ENCODE measurements at regions not wholly inside any gene's neighbourhood (a gene's known extent, or its start where the extent isn't known, plus 50 kb on each side); places are given as distances from the start of the nearest gene placed in this dataset.
"Not testable (repeated sequence)": the region's sequence is repeated elsewhere in the genome, so short reads cannot be mapped to it uniquely, and the experiment has no call there.

- H3K4me1 ChIP-seq (ENCODE audit: control insufficient read depth in 3 of 3, insufficient read depth in 3 of 3, low read length in 3 of 3): no peaks in the 10 kb centered on the region
- H3K36me3 ChIP-seq (ENCODE audit: control insufficient read depth in 3 of 3, insufficient read depth in 3 of 3, low read length in 3 of 3): no peaks in the 10 kb centered on the region
- no peaks in the 10 kb centered on the region for H3K27me3 ChIP-seq (ENCODE audit: control insufficient read depth in 3 of 3, insufficient read depth in 3 of 3, low read length in 3 of 3)
- H3K4me3 ChIP-seq (ENCODE audit: low read length in 3 of 3): no peak overlapping the region
- H3K27ac ChIP-seq (ENCODE audit: low read depth, low read length): no peak overlapping the region
- H3K9me3 ChIP-seq (ENCODE audit: control insufficient read depth in 3 of 3, low read length in 3 of 3): no peaks in the 10 kb centered on the region
- no peak overlapping the region for H3K9ac ChIP-seq (ENCODE audit: low read depth in 1 of 3, low read length in 3 of 3)
Measured at GRCh38 chr19:28555317-28555716, 657.6 kb downstream of the UQCRFS1 start.

DNA sequence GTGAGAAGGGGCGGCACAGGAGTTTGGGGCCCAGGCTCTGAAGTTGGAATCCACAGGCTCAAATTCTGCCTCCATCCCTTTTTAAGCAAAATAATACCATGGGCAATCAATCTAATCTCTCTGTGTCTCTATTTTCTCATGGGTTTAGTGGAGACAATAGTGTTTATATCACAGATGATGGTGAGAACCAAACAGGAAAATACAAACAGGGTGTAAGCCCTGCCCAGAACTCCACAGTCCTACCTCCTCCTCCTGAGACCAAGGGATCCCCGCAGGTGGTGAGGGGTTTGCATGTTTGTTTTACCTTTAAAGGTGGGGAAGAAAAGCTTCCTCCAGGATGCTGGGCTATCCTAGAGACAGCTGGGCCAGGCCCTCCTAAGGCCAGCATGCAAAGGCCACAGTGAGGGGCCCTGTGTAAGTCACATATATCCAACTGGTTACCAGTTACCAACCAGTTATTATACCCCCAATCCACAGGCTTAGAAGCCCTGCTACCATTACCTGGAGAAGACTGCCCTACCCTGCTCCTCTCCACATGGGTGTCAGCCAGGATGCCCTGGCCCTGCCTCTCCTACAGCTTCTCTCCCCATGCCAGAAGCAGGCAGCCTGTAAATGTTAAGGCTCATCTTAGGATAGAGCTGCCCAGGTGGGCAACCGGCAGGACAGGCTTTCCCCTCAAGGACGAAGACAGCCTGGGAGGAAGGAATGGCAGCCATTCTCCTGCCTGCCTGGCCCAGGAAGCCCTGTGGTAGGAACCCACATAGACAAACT lies 658.4 kb downstream of the UQCRFS1 start:
- H3K9ac ChIP-seq (ENCODE audit: low read depth in 1 of 3, low read length in 3 of 3): no peak overlapping the region
- H3K4me3 ChIP-seq (ENCODE audit: low read length in 3 of 3): no peak overlapping the region
- no peaks in the 10 kb centered on the region for H3K4me1 ChIP-seq (ENCODE audit: control insufficient read depth in 3 of 3, insufficient read depth in 3 of 3, low read length in 3 of 3)
- H3K36me3 ChIP-seq (ENCODE audit: control insufficient read depth in 3 of 3, insufficient read depth in 3 of 3, low read length in 3 of 3): no peaks in the 10 kb centered on the region
- H3K27me3 ChIP-seq (ENCODE audit: control insufficient read depth in 3 of 3, insufficient read depth in 3 of 3, low read length in 3 of 3): no peaks in the 10 kb centered on the region
- no peaks in the 10 kb centered on the region for H3K9me3 ChIP-seq (ENCODE audit: control insufficient read depth in 3 of 3, low read length in 3 of 3)
- H3K27ac ChIP-seq (ENCODE audit: low read depth, low read length): no peak overlapping the region

DNA sequence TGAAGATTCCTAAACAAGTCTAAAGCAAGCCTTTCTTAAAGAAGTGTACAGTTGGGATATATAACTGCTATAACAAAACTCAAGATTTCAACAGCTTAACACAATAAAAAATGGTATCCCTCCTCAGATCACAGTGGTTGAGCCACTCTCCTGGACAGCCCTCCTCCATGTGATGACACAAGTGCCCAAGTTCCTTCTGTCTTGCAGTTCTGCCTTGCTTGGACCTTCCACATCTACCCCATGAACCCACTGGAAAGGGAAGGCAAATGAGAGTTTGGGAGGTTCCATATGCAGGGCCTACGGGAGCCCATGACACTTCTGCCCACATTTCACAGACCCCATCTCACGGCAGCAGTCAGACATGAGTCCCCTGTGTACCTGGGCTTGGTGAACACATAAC lies 659.2 kb downstream of the UQCRFS1 start:
- Histone ChIP-seq H3K9me3 (ENCODE audit: control insufficient read depth in 3 of 3, low read length in 3 of 3) (no peaks in the 10 kb centered on the region), H3K4me1 (ENCODE audit: control insufficient read depth in 3 of 3, insufficient read depth in 3 of 3, low read length in 3 of 3) (no peaks in the 10 kb centered on the region), H3K27me3 (ENCODE audit: control insufficient read depth in 3 of 3, insufficient read depth in 3 of 3, low read length in 3 of 3) (no peaks in the 10 kb centered on the region), H3K4me3 (ENCODE audit: low read length in 3 of 3) (no peak overlapping the region), H3K36me3 (ENCODE audit: control insufficient read depth in 3 of 3, insufficient read depth in 3 of 3, low read length in 3 of 3) (no peaks in the 10 kb centered on the region), H3K9ac (ENCODE audit: low read depth in 1 of 3, low read length in 3 of 3) (no peak overlapping the region), H3K27ac (ENCODE audit: low read depth, low read length) (no peak overlapping the region)

- Histone ChIP-seq H3K27me3 (ENCODE audit: control insufficient read depth in 3 of 3, insufficient read depth in 3 of 3, low read length in 3 of 3) (no peaks in the 10 kb centered on the region), H3K4me1 (ENCODE audit: control insufficient read depth in 3 of 3, insufficient read depth in 3 of 3, low read length in 3 of 3) (no peaks in the 10 kb centered on the region), H3K36me3 (ENCODE audit: control insufficient read depth in 3 of 3, insufficient read depth in 3 of 3, low read length in 3 of 3) (no peaks in the 10 kb centered on the region), H3K4me3 (ENCODE audit: low read length in 3 of 3) (no peak overlapping the region), H3K9ac (ENCODE audit: low read depth in 1 of 3, low read length in 3 of 3) (no peak overlapping the region), H3K9me3 (ENCODE audit: control insufficient read depth in 3 of 3, low read length in 3 of 3) (no peaks in the 10 kb centered on the region), H3K27ac (ENCODE audit: low read depth, low read length) (no peak overlapping the region)
Measured at GRCh38 chr19:28553005-28553404, 659.9 kb downstream of the UQCRFS1 start.

DNA sequence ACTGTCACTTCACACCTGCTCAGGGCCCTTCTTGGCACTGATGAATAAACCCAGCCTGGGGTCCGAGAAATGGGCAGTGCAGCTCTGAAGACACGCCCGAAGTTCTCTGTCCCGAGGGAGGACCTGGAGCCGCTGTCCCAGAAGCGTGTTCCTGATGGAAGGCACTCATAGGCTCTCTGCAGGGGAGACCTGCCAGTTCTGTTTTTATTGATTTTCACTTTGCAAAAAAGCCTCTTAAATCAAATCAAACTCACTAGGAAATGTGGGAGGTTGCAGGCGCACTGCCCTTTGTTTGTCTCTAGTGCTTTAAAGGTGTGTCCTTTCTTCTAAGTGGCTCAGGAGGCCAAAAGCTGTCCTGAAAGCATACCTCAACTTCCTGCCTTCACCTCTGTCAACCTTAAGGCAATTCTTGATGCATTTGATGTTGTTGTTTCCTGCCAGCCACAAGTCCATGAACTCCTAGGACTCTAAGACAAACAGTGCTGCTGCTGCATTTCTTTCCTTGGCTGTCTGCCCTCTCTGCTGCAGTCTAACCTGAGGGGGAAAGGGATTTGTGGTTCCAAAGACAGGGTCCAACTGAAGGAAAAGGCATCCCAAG lies 663.2 kb downstream of the UQCRFS1 start:
- Histone ChIP-seq H3K9ac (ENCODE audit: low read depth in 1 of 3, low read length in 3 of 3) (no peak overlapping the region), H3K4me3 (ENCODE audit: low read length in 3 of 3) (no peak overlapping the region), H3K36me3 (ENCODE audit: control insufficient read depth in 3 of 3, insufficient read depth in 3 of 3, low read length in 3 of 3) (no peaks in the 10 kb centered on the region), H3K9me3 (ENCODE audit: control insufficient read depth in 3 of 3, low read length in 3 of 3) (no peaks in the 10 kb centered on the region), H3K27me3 (ENCODE audit: control insufficient read depth in 3 of 3, insufficient read depth in 3 of 3, low read length in 3 of 3) (no peaks in the 10 kb centered on the region), H3K27ac (ENCODE audit: low read depth, low read length) (no peak overlapping the region), H3K4me1 (ENCODE audit: control insufficient read depth in 3 of 3, insufficient read depth in 3 of 3, low read length in 3 of 3) (no peaks in the 10 kb centered on the region)

DNA sequence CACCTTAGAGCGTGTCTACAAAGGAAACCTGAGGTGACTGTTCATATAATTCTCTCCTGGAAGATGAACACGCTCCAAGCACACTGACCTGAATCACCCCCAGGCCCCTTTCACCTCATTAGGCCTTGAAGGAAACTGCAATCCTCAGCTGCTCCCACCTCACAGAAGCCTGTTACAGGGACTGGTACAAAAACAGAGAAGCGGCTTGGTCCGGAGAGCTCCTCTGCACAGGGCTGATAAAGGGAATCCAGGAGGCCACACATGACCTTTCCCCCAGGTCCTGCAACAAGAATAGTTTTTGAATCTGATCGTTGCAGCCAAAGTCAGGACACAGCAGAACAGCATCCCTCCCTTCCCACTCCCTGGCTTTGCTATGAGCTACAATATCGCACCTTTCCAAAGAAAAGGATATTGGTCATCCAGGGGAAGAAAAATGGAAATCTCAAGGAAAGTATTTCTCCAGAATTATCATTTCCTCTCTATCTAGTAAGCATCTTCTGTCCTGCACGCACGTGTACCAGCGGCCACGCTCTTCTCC lies 666.7 kb downstream of the UQCRFS1 start:
- Histone ChIP-seq H3K9ac (ENCODE audit: low read depth in 1 of 3, low read length in 3 of 3) (no peak overlapping the region), H3K9me3 (ENCODE audit: control insufficient read depth in 3 of 3, low read length in 3 of 3) (no peaks in the 10 kb centered on the region), H3K4me1 (ENCODE audit: control insufficient read depth in 3 of 3, insufficient read depth in 3 of 3, low read length in 3 of 3) (no peaks in the 10 kb centered on the region), H3K27ac (ENCODE audit: low read depth, low read length) (no peak overlapping the region), H3K36me3 (ENCODE audit: control insufficient read depth in 3 of 3, insufficient read depth in 3 of 3, low read length in 3 of 3) (no peaks in the 10 kb centered on the region), H3K27me3 (ENCODE audit: control insufficient read depth in 3 of 3, insufficient read depth in 3 of 3, low read length in 3 of 3) (no peaks in the 10 kb centered on the region), H3K4me3 (ENCODE audit: low read length in 3 of 3) (no peak overlapping the region)

- H3K9me3 ChIP-seq (ENCODE audit: control insufficient read depth in 3 of 3, low read length in 3 of 3); H3K9ac ChIP-seq (ENCODE audit: low read depth in 1 of 3, low read length in 3 of 3); H3K27me3 ChIP-seq (ENCODE audit: control insufficient read depth in 3 of 3, insufficient read depth in 3 of 3, low read length in 3 of 3); H3K4me3 ChIP-seq (ENCODE audit: low read length in 3 of 3); H3K27ac ChIP-seq (ENCODE audit: low read depth, low read length); H3K4me1 ChIP-seq (ENCODE audit: control insufficient read depth in 3 of 3, insufficient read depth in 3 of 3, low read length in 3 of 3); H3K36me3 ChIP-seq (ENCODE audit: control insufficient read depth in 3 of 3, insufficient read depth in 3 of 3, low read length in 3 of 3): not testable (repeated sequence)
Measured at GRCh38 chr19:28545397-28545796, 667.6 kb downstream of the UQCRFS1 start.

DNA sequence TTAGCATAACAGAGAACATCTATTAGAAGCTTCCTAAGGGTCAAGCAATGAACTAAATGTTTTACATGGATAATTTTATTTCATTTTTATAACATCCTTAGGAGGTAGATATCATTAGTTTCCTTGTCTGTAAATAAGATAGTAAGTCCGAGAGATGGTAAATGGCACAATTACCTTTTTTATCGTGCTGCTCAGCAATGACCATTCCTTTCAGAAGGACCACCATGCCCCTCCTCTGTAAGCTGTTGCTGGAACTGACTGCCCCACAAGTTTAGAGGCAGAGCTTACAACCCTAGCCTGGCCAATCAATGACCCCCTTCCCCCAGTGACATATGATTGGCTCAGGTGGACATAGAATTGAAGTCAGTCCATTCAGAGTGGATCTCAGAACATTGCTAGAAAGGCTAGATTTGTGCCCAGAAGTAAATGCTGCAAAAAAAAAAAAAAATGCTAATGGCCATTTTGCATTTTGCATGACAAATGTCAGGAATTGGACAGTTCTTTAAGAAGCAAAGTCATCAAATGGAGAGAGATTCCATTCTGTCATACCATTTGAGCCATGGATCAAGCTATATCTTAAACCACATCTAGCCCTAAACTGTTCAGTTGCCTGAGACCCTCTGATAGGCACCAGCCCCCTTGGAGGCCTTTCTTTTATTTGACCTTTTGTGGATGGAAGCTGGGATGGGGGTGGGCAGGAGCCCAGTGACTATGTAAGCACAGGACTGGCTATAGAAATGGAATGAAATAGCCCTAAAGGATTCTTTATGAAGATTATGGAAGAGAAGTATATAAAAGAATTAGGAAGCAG lies 668.3 kb downstream of the UQCRFS1 start:
- Histone ChIP-seq H3K4me1 (ENCODE audit: control insufficient read depth in 3 of 3, insufficient read depth in 3 of 3, low read length in 3 of 3) (no peaks in the 10 kb centered on the region), H3K27ac (ENCODE audit: low read depth, low read length) (no peak overlapping the region), H3K36me3 (ENCODE audit: control insufficient read depth in 3 of 3, insufficient read depth in 3 of 3, low read length in 3 of 3) (no peaks in the 10 kb centered on the region), H3K27me3 (ENCODE audit: control insufficient read depth in 3 of 3, insufficient read depth in 3 of 3, low read length in 3 of 3) (no peaks in the 10 kb centered on the region), H3K4me3 (ENCODE audit: low read length in 3 of 3) (no peak overlapping the region), H3K9me3 (ENCODE audit: control insufficient read depth in 3 of 3, low read length in 3 of 3) (no peaks in the 10 kb centered on the region), H3K9ac (ENCODE audit: low read depth in 1 of 3, low read length in 3 of 3) (no peak overlapping the region)

- no peaks in the 10 kb centered on the region for H3K36me3 ChIP-seq (ENCODE audit: control insufficient read depth in 3 of 3, insufficient read depth in 3 of 3, low read length in 3 of 3)
- H3K4me3 ChIP-seq (ENCODE audit: low read length in 3 of 3): no peak overlapping the region
- H3K9ac ChIP-seq (ENCODE audit: low read depth in 1 of 3, low read length in 3 of 3): no peak overlapping the region
- H3K27ac ChIP-seq (ENCODE audit: low read depth, low read length): no peak overlapping the region
- no peaks in the 10 kb centered on the region for H3K9me3 ChIP-seq (ENCODE audit: control insufficient read depth in 3 of 3, low read length in 3 of 3)
- H3K27me3 ChIP-seq (ENCODE audit: control insufficient read depth in 3 of 3, insufficient read depth in 3 of 3, low read length in 3 of 3): no peaks in the 10 kb centered on the region
- H3K4me1 ChIP-seq (ENCODE audit: control insufficient read depth in 3 of 3, insufficient read depth in 3 of 3, low read length in 3 of 3): no peaks in the 10 kb centered on the region
Measured at GRCh38 chr19:28543244-28543776, 669.6 kb downstream of the UQCRFS1 start.
